ENCODE measurements at regions not wholly inside any gene's neighbourhood (a gene's known extent, or its start where the extent isn't known, plus 50 kb on each side); places are given as distances from the start of the nearest gene placed in this dataset.

DNA sequence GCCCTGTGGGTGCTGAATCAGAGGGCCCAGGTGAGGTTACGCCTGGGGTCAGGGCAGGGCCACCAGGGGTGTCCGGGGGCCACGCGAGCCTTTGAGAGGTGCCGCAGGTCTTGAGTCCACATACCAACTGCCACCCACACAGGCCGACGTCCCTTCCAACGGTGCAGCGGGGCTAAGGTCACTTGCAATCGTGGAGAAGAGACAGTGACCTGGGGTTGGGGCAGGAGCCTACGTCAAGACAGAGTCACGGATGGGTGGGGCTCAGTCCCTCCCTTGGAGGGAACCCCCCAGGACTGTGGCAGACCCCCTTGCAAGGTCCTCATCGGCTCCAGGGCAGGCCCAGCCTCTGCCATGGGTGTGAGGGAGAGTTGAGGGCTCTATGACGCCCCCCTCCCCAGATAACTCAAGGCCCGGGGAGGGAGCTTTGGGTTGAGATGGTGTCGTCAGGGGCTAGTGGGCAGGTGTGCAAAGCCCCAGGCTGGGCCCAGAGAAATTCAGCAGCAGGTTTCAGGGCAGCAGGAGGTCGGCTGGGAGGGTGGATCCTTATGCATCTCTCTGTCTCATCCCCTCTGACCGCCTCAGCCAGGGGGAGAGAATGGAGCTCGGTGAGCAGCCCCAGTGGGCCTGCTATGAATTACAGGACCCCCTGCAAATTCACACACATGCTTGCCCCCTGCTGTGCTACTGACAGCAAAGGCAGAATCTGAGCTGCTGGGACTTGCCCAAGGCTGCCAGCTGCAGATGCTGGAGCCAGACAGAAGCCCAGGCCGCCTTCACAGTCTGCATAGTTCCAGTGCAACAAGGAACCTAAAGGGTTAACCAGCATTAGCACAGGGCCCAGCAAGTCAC is 60.0 kb downstream of the MYEOV start:
- TF ChIP-seq CTCF (IDR thresholded peaks at IDR 0.05), result no peak
- no peak for TF ChIP-seq POLR2AphosphoS5 (IDR thresholded peaks at IDR 0.05)

All from prostate gland (tissue), 2 donors.